GM18499 (cell line): ENCODE measurements at regions not wholly inside any gene's neighbourhood (a gene's known extent, or its start where the extent isn't known, plus 50 kb on each side); places are given as distances from the start of the nearest gene placed in this dataset.

ENCODE experiments used
- ATAC-seq: cut with Tn5 transposase; IDR thresholded peaks from one replicate; pipeline ENCODE4 v1.9.1; 2021; ENCODE audit warnings: moderate number of reproducible peaks; ENCODE audit not compliant: insufficient read depth, unreplicated experiment

- no peak for ATAC-seq
These were observed 401.9 kb downstream of the MEIS1 start for GRCh38 chr2:66836851-66837250.

DNA sequence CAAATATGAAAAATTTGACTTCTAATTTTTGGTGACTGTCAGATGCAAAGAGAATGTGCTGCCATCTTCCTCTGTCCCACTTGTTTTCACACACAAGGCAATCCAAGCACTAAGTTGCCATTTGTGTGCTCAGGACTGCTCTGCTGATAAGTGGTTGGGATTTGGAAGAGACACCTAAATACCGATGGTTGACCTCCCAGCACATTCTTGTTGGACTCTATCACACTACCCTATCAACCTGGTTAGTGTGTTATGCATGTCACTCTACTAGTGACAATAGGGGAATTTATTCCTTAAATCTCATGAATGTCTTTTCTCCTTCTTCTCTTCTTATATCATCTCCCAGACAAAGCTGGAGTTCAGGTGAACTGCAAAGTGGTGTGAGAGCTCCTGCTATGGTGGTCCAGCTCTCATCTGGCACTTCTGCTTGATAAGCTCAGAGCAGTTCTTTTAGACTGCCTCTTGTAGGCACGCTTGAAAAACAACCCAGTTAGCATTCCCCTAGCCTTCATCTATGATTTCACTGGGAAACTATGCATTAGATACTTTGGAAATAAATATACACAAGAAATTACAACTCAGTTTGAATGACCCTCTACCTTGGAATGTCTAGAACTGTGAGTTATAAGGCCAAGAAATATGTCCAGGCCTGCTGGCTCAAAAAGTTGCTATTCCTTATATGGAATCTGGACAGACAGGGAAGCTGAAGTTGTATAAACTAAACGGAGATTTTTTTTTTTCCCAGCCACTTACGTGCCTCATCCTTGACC is 404.8 kb downstream of the MEIS1 start:
- no peak for ATAC-seq

DNA sequence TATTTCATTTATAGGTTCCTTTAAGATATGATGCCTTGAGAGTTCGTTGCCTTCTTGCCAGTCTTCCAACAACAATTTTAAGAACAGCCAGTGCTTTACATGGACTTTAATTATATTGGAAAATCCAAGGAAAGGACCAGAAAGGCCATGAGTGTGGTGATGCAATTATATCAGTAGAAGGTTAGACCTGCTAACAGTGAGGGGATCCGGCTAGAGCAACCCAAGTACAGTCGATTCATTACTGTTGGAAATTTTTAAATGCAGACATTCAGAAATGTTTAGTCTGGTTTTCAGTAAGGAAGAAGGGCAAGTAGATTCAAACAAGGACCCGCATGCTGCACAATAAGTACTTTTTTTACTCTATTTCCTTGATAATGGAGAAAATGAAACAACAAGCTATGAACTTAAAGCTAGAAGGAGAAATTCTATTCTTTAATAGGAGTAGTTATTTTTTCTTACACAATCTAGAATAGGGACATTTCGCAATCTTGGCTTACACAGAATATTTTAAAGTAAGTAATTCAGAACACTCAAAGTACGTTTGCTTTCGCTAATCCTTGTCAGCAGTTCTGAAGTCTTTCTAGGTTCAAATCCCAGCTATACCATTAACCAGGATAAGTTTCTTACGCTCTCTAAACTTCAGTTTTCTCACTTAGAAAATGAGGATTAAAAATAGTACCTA is 405.5 kb downstream of the MEIS1 start:
- no peak for ATAC-seq

DNA sequence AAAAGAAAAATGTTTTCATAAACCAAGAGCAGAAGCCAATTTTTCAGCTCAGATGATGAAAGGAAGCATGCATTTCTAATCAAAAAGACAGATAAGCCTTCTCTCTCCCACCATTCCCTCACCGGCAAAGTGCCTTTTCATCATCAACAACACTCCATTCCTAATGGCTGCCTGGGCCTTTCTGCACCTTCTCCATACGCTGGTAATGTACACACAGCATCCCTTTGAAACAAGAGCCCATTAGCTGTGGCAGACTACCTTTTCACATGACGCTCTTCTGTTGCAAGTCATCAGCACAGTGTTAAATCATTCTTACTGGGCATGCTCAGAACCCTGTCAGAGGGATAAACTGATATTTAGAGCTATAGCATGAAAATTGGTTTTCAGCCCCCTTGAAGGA is 408.9 kb downstream of the MEIS1 start:
- no peak for ATAC-seq

DNA sequence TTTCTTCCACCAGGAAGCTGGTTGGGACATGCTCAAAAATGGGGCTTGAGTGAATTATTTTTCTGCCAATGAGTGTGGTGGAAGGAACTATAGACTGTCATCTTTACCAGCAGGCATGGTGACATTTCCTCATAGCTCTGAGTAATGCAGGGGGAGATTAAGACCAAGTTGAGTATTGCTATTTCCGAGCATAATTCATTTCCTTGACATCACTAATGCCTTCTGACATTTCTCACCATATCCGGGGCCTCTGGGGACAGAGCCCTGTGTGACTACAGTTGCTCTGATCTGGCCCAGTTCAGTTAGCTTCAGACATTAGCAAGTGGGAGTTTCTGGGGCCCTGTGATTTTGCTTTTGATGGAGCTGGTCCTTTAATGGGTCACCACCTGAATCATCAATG is 410.4 kb downstream of the MEIS1 start:
- no peak for ATAC-seq

- no peak for ATAC-seq
These were observed 412.0 kb downstream of the MEIS1 start for GRCh38 chr2:66846887-66847286.

GRCh38 chr2:66849153-66849755 is 414.3 kb downstream of the MEIS1 start:
- no peak for ATAC-seq

- no peak for ATAC-seq
These were observed 415.5 kb downstream of the MEIS1 start for GRCh38 chr2:66850376-66850775.

GRCh38 chr2:66851449-66851872 is 416.5 kb downstream of the MEIS1 start:
- ATAC-seq, result no peak

GRCh38 chr2:66852953-66853352 is 418.0 kb downstream of the MEIS1 start:
- no peak for ATAC-seq

GRCh38 chr2:66853585-66853984 is 418.7 kb downstream of the MEIS1 start:
- no peak for ATAC-seq

- ATAC-seq, result no peak
These were observed 419.4 kb downstream of the MEIS1 start for GRCh38 chr2:66854298-66854697.

- no peak for ATAC-seq
These were observed 428.1 kb downstream of the MEIS1 start for GRCh38 chr2:66862885-66863650.

DNA sequence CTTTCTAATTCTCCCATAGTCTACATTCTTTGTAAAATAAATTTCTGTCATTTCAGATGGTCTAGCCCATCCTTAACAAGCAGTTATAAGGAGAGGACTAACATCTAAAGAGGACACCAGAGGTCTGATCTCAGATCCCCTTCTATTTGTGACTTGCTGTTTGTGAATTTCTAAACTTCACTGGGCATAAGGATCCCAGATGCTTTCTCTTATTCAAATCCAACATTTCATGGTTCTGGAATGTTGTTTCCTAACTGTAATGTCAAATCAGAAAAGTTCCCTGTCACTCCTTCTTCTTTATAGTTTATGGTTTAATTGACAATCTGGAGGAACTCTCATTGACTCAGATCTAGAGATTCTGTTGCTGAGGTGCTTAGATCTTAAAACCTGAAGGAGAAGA is 430.2 kb downstream of the MEIS1 start:
- no peak for ATAC-seq

- no peak for ATAC-seq
These were observed 431.6 kb downstream of the MEIS1 start for GRCh38 chr2:66866331-66867062.

GRCh38 chr2:66867063-66867441 is 432.1 kb downstream of the MEIS1 start:
- ATAC-seq, result no peak

- ATAC-seq, result no peak
These were observed 434.2 kb downstream of the MEIS1 start for GRCh38 chr2:66869076-66869475.

GRCh38 chr2:66872081-66872985 is 437.4 kb downstream of the MEIS1 start:
- ATAC-seq, result no peak
